Keratinocyte (primary cell): ENCODE measurements at regions not wholly inside any gene's neighbourhood (a gene's known extent, or its start where the extent isn't known, plus 50 kb on each side); places are given as distances from the start of the nearest gene placed in this dataset.

ENCODE experiments used
- EZH2 ChIP-seq: IDR thresholded peaks from one replicate; pipeline ENCODE4 v1.6.1; 2012; ENCODE audit warnings: inconsistent platforms, mild to moderate bottlenecking, low read length, moderate library complexity
- TF ChIP-seq, protein P1 (sequence below), 3 experiments: IDR thresholded peaks in 1 of 3; conservative IDR thresholded peaks in 1 of 3; optimal IDR thresholded peaks in 1 of 3; 2 replicates in 2 of 3; 3 replicates in 1 of 3; pipeline versions ENCODE3 to v1.5.1; 2011; ENCODE audit warnings: low read length in 3 of 3, mild to moderate bottlenecking in 3 of 3, moderate library complexity in 2 of 3, control low read depth in 1 of 3, inconsistent platforms in 1 of 3; ENCODE audit not compliant: insufficient read depth in 2 of 3; ENCODE audit errors: extremely low read depth in 1 of 3

GRCh38 chr10:85222300-85222699, 893.9 kb downstream of the CCSER2 start:
- TF ChIP-seq, protein P1, sequence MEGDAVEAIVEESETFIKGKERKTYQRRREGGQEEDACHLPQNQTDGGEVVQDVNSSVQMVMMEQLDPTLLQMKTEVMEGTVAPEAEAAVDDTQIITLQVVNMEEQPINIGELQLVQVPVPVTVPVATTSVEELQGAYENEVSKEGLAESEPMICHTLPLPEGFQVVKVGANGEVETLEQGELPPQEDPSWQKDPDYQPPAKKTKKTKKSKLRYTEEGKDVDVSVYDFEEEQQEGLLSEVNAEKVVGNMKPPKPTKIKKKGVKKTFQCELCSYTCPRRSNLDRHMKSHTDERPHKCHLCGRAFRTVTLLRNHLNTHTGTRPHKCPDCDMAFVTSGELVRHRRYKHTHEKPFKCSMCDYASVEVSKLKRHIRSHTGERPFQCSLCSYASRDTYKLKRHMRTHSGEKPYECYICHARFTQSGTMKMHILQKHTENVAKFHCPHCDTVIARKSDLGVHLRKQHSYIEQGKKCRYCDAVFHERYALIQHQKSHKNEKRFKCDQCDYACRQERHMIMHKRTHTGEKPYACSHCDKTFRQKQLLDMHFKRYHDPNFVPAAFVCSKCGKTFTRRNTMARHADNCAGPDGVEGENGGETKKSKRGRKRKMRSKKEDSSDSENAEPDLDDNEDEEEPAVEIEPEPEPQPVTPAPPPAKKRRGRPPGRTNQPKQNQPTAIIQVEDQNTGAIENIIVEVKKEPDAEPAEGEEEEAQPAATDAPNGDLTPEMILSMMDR (optimal IDR thresholded peaks at IDR 0.05 in 1 of 3, IDR thresholded peaks at IDR 0.05 in 1 of 3, conservative IDR thresholded peaks at IDR 0.05 in 1 of 3; ENCODE audit: extremely low read depth in 1 of 3, insufficient read depth in 2 of 3, low read length in 3 of 3), result no peak
- no peak for TF ChIP-seq EZH2
